Nucleus accumbens (tissue), 56 donors: ENCODE measurements at regions not wholly inside any gene's neighbourhood (a gene's known extent, or its start where the extent isn't known, plus 50 kb on each side); places are given as distances from the start of the nearest gene placed in this dataset.
"Not testable (repeated sequence)": the region's sequence is repeated elsewhere in the genome, so short reads cannot be mapped to it uniquely, and the experiment has no call there.

Experiments used
- DNase-seq, 56 donors: peaks; one replicate each; lab custom pipeline; 2025; lab: John Stamatoyannopoulos, UW

- DNase-seq: not testable (repeated sequence)
Measured at GRCh38 chr1:120241868-120242267, 65.5 kb upstream of the SEC22B start.

- not testable (repeated sequence) for DNase-seq
Measured at GRCh38 chr1:120240181-120240580, 63.9 kb upstream of the SEC22B start.

- DNase-seq: not testable (repeated sequence)
Measured at GRCh38 chr1:120239351-120239750, 63.0 kb upstream of the SEC22B start.

GRCh38 chr1:120238867-120239266, 62.5 kb upstream of the SEC22B start:
- not testable (repeated sequence) for DNase-seq

GRCh38 chr1:120233661-120234018, 57.3 kb upstream of the SEC22B start:
- DNase-seq: not testable (repeated sequence)

DNA sequence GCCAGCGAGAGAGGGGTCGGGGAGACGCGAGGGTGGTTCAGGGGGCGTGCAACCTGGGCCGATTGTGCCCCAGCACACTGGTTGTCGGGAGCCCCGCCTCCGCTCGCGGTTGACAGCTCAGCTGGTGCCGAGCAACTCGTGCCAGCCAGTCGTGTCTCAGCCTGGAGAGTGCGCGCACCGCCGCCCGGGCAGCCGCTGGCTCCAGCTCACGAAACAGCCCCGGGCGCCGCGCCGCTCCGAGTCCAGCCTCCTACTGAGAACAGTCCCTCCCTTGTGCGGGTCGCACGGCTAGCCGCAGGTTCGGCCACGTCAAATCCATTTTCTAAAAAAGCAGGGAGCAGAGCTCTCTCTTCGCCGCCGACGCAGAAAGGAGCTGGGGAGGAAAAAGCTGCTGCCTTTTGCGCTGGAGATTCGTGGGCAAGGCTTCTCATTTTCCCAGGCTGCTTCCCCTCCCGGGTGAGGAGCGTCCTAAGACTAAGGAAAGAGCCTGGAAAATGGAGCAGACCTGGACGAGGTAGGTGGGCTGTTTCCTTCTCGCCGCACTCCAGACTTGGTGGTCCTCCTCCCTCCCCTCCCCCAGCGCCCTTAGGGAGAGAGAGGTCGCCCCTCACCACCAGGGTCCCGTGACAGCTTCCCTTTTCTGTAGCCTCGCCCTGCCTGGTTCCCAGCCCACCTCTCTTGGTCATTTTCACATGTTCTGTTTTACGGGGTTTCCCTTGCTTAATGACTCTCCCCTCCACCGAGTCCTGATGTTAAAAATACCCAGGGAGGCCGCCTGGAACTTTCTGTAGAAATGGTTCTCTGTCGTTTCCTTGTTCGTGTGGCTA, 56.7 kb upstream of the SEC22B start:
- DNase-seq: not testable (repeated sequence)

- DNase-seq: not testable (repeated sequence)
Measured at GRCh38 chr1:120229835-120230234, 53.5 kb upstream of the SEC22B start.
